Fibroblast of pulmonary artery (primary cell): ENCODE measurements at regions not wholly inside any gene's neighbourhood (a gene's known extent, or its start where the extent isn't known, plus 50 kb on each side); places are given as distances from the start of the nearest gene placed in this dataset.

ENCODE experiments used
- DNase-seq: peaks from one replicate; pipeline ENCODE4 v3.0.0-alpha.2; 2010; ENCODE audit warnings: low read depth
- H3K4me3 ChIP-seq: replicated peaks from 2 replicates; pipeline ENCODE4 v1.5.1; 2011; ENCODE audit warnings: low read depth, mild to moderate bottlenecking, control low read depth, low read length, moderate library complexity
- TF ChIP-seq, protein P1 (sequence below): IDR thresholded peaks from 2 replicates; pipeline ENCODE4 v1.5.1; 2011; ENCODE audit warnings: mild to moderate bottlenecking, control low read depth, low read length, inconsistent platforms; ENCODE audit errors: missing control alignments

DNA sequence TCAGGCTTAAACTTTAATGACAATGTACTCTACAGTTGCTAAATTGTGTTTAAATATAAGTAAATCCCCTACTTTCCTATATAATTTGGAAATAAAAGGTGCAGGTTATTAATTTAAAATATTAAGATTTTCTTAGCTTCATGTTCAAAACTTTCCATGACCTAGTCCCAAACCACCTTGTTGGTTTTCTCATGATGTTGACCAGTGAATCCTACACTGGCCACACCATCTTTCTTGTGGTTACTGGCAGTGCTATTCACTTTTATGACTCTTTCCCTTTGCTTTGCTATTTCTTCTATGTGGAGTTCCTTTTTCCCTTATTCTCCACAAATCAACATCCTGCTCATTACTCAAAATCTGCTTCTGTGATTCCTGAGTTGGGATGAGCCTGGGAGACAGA, 138.6 kb upstream of the NDUFV2 start:
- DNase-seq = no peak
- H3K4me3 ChIP-seq = no peak overlapping the region
- TF ChIP-seq, protein P1, sequence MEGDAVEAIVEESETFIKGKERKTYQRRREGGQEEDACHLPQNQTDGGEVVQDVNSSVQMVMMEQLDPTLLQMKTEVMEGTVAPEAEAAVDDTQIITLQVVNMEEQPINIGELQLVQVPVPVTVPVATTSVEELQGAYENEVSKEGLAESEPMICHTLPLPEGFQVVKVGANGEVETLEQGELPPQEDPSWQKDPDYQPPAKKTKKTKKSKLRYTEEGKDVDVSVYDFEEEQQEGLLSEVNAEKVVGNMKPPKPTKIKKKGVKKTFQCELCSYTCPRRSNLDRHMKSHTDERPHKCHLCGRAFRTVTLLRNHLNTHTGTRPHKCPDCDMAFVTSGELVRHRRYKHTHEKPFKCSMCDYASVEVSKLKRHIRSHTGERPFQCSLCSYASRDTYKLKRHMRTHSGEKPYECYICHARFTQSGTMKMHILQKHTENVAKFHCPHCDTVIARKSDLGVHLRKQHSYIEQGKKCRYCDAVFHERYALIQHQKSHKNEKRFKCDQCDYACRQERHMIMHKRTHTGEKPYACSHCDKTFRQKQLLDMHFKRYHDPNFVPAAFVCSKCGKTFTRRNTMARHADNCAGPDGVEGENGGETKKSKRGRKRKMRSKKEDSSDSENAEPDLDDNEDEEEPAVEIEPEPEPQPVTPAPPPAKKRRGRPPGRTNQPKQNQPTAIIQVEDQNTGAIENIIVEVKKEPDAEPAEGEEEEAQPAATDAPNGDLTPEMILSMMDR = no peak

DNA sequence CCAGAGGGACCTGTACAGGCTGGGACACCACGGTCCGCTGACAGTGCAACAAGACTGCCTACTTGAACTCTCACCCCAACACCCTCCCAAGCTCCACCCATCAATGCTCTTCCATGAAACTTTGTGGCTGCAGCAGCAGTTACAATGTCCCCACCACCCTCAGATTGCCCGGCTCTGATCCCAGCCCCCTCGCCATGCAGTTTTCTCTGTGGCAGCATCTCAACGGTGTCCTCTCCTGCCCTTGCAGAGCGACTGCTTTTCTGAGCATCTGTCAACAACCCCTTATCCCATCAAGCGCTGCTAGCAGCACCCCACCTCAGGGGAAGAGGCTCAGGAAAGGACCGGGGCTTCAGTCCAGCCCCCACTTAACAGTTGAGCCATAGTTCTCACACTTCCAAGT, 137.1 kb upstream of the NDUFV2 start:
- TF ChIP-seq, protein P1 = no peak
- H3K4me3 ChIP-seq = no peak overlapping the region
- no peak for DNase-seq

DNA sequence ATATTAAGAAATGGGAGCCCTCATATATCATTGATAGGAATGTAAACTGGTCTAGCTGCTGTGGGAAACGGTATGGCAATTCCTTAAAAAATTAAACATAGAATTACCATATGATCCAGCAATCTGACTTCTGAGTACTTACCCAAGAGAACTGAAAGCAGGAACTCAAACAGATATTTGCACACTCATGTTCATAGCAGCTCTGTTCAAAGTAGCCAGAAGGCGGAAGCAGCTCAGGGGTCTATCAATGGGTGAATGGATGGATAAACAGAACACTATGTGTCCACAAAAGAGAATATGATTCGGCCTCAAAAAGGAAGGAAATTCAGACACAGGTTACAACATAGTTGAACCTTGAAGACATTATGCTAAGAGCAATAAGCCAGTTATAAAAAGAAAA, 135.7 kb upstream of the NDUFV2 start:
- TF ChIP-seq, protein P1 = no peak
- DNase-seq = no peak
- H3K4me3 ChIP-seq = no peak overlapping the region

DNA sequence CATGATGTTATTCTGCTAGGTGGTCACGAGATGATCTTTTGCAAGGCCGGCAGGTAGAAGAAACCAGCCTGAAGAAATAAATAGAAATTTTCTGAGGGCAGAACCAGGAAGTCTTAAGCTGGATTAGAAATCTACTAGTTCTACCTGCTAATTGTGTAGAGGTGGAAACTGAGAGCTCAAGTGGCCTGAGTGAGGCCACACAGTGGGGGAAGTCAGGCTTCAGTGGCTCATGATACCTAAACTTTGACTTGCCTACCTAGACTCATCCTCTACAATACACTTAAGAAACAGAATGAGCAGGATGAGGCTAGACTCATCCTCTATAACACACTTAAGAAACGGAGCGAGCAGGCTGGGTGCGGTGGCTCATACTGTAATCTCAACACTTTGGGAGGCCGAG, 134.9 kb upstream of the NDUFV2 start:
- TF ChIP-seq, protein P1 = no peak
- H3K4me3 ChIP-seq = no peak overlapping the region
- DNase-seq = no peak

DNA sequence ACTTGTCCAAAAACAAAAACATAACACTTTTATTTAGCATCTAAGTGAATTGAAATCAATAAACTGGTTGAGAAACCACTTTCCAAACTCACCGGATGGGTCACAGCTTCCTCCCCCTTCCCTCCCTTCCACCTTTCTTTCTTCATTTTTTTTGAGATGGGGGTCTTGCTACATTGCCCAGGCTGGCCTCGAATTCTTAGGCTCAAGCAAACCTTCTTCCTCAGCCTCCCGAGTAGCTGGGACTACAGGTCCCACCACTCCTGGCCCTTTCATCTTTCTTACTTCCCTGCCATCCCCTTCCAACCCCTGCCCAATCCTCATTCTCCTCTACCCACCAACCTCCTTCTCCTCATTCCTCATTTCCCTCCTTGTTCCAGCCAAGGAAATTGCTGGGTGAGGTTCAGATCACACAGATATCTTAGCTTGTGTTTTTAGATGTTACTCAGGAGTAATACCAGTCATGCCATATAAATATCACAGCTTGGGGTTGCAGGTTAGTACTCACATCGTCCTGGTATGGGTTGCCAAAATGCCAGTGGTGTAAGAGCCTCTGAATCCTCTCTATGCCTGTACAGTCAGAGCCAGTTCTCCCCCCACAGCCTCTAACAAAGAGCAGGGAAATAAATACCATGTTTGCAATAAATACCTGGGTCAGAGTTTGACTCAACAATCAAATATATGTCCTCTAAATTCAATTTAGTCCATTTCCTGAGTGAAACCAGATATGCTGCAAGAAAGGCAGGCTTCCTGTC, 132.7 kb upstream of the NDUFV2 start:
- DNase-seq = no peak

DNA sequence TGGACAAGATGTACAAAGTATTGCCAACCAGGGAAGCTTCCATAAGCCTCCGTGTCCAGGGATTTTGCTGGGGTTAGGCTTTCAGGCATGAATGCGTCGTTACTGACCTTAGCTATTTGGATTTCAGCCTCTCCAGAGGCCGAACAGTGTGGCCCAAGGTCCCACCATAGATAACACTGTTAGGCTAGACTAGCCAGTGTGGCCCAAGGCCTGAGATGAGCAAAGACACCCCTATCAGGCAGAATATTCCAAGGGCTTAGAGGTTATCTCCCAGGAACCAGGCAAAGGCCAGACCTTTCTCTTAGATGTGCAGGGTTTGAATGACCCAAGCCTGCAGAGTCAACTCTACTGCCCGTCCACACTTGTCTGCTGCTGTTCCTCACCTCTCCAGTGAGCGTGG, 131.7 kb upstream of the NDUFV2 start:
- TF ChIP-seq, protein P1 = no peak
- no peak overlapping the region for H3K4me3 ChIP-seq
- DNase-seq = no peak

More for the DNA sequence above, 132.7 kb upstream of the NDUFV2 start:
- TF ChIP-seq, protein P1 = no peak
- no peak overlapping the region for H3K4me3 ChIP-seq

DNA sequence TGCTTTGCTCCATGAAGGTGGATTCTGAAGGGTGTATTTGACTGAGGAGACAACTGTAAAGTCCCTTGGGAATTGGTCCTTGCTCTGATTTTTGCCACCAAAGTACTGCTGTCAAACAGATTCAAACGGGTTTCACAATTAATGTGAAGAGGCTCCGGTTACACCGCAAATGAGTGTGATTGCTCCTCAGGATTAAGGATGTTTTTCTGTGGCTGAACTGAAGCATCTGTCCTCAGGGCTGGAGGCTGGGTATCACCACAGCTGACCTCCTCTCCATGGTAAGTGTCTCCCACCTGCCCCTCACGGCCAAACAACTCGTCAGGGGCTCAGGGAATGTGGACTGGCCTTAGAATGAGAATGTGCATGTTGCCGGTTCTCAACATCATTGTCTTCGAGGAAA, 130.4 kb upstream of the NDUFV2 start:
- no peak overlapping the region for H3K4me3 ChIP-seq
- DNase-seq = no peak
- TF ChIP-seq, protein P1 = no peak
